ENCODE measurements at regions not wholly inside any gene's neighbourhood (a gene's known extent, or its start where the extent isn't known, plus 50 kb on each side); places are given as distances from the start of the nearest gene placed in this dataset.

- no peak for TF ChIP-seq CTCF (IDR thresholded peaks at IDR 0.05; ENCODE audit: borderline replicate concordance, extremely low read depth, low read length, poor library complexity, severe bottlenecking)
- no peak for TF ChIP-seq EZH2 (IDR thresholded peaks at IDR 0.05; ENCODE audit: borderline replicate concordance, low read depth, low read length, severe bottlenecking)
Measured at GRCh38 chr20:52676283-52676995, 295.7 kb upstream of the TSHZ2 start.
